ENCODE measurements at regions not wholly inside any gene's neighbourhood (a gene's known extent, or its start where the extent isn't known, plus 50 kb on each side); places are given as distances from the start of the nearest gene placed in this dataset.

GRCh38 chr4:8794491-8794890, 77.1 kb downstream of the HMX1 start:
- no peak for FAIRE-seq
- no peaks in the 10 kb centered on the region for H3K9me1 ChIP-seq (replicated peaks; ENCODE audit: control insufficient read depth, extremely low read depth, insufficient read depth, low read length)
- H3K9me3 ChIP-seq (replicated peaks; ENCODE audit: control insufficient read depth, insufficient read depth, low read length) = no peaks in the 10 kb centered on the region
- no peaks in the 10 kb centered on the region for H3K4me1 ChIP-seq (ENCODE audit: control insufficient read depth, extremely low read depth, insufficient read depth, low read length)
- no peak overlapping the region for H3K9ac ChIP-seq (replicated peaks; ENCODE audit: extremely low read depth, insufficient read depth, low read length)
- dilution Hi-C loops (cut with MboI; ENCODE audit: extremely low pct_ligation_motif_present, low sequenced_read_pairs) (no loop called here), intact Hi-C loops (cut with micrococcal nuclease) (no loop called here)
- TF ChIP-seq JUN (IDR thresholded peaks at IDR 0.05; ENCODE audit: borderline replicate concordance, insufficient read depth, insufficient read length, low read depth) (no peak), POLR2A (IDR thresholded peaks at IDR 0.05; ENCODE audit: low read depth, low read length) (no peak), MAX (IDR thresholded peaks at IDR 0.05; ENCODE audit: insufficient read depth, insufficient read length) (no peak), FOS (IDR thresholded peaks at IDR 0.05; ENCODE audit: borderline replicate concordance, insufficient read depth, low read length) (no peak), POLR2AphosphoS5 (IDR thresholded peaks at IDR 0.05; ENCODE audit: insufficient read depth, low read depth, low read length) (no peak), EZH2 (IDR thresholded peaks at IDR 0.05; ENCODE audit: borderline replicate concordance, low read depth, low read length, severe bottlenecking) (no peak), CTCF (IDR thresholded peaks at IDR 0.05; ENCODE audit: extremely low read depth in 1 of 2, insufficient read depth in 1 of 2, low read depth in 1 of 2, low read length in 2 of 2) (no peak), GATA2 (IDR thresholded peaks at IDR 0.05; ENCODE audit: insufficient read depth, insufficient read length, low read depth, low read length) (no peak), MYC (IDR thresholded peaks at IDR 0.05; ENCODE audit: low read depth, low read length) (no peak)
- H3K36me3 ChIP-seq (ENCODE audit: control insufficient read depth in 2 of 2, extremely low read depth in 1 of 2, insufficient read depth in 2 of 2, low read length in 2 of 2) = no peaks in the 10 kb centered on the region
- ChIA-PET CTCF (no interaction called here), POLR2A (no interaction called here)
- H3K4me2 ChIP-seq (ENCODE audit: insufficient read depth, low read length) = no peak overlapping the region
- H3K27ac ChIP-seq (ENCODE audit: insufficient read depth, low read depth, low read length) = no peak overlapping the region
- no peaks in the 10 kb centered on the region for H4K20me1 ChIP-seq (replicated peaks; ENCODE audit: control insufficient read depth, extremely low read depth, insufficient read depth, low read length)
- BruUV-seq (replicated peaks) = no TSS peak
- no peaks in the 10 kb centered on the region for H3K27me3 ChIP-seq (ENCODE audit: control insufficient read depth in 2 of 2, insufficient read depth in 2 of 2, low read length in 2 of 2)
- no peak overlapping the region for H2AFZ ChIP-seq (ENCODE audit: low read depth, low read length)
- no peak overlapping the region for H3K4me3 ChIP-seq (replicated peaks in 1 of 3; ENCODE audit: insufficient read depth in 1 of 3, low read depth in 1 of 3, low read length in 3 of 3)
- no peak for DNase-seq (ENCODE audit: low read depth, low spot score)
- no peaks in the 10 kb centered on the region for H3K79me2 ChIP-seq (ENCODE audit: control insufficient read depth, insufficient read depth, low read length)
